KMS-11 (cell line): ENCODE measurements at regions not wholly inside any gene's neighbourhood (a gene's known extent, or its start where the extent isn't known, plus 50 kb on each side); places are given as distances from the start of the nearest gene placed in this dataset.

ENCODE experiments used
- H2AFZ ChIP-seq: fragments of 200-600 bp; sonication (generic); 2 replicates; pipeline ENCODE4 v1.6.1; 2016; ENCODE audit warnings: antibody characterized with exemption, mixed run types, low read depth
- H3K27ac ChIP-seq: fragments of 200-600 bp; sonication (generic); 2 replicates; pipeline ENCODE4 v1.6.1; 2016; ENCODE audit warnings: mild to moderate bottlenecking, mixed run types
- H3K27me3 ChIP-seq: fragments of 200-600 bp; sonication (generic); 2 replicates; pipeline ENCODE4 v1.6.1; 2017; ENCODE audit warnings: mild to moderate bottlenecking, low read depth, mixed run types, moderate library complexity; ENCODE audit not compliant: insufficient read depth
- H3K36me3 ChIP-seq: fragments of 200-600 bp; sonication (generic); 2 replicates; pipeline ENCODE4 v1.6.1; 2017; ENCODE audit warnings: mild to moderate bottlenecking, mixed run types; ENCODE audit not compliant: insufficient read depth
- H3K4me1 ChIP-seq: fragments of 200-600 bp; sonication (generic); 2 replicates; pipeline ENCODE4 v1.6.1; 2016; ENCODE audit warnings: mild to moderate bottlenecking, low read depth, mixed run types; ENCODE audit not compliant: poor library complexity, severe bottlenecking
- H3K4me2 ChIP-seq: fragments of 200-600 bp; sonication (generic); 2 replicates; pipeline ENCODE4 v1.7.0; 2016; ENCODE audit warnings: mild to moderate bottlenecking, mixed run types
- H3K4me3 ChIP-seq: fragments of 200-600 bp; sonication (generic); IDR thresholded peaks from 2 replicates; pipeline ENCODE4 v1.6.1; 2017; ENCODE audit warnings: low read depth, low read length, mixed read lengths; ENCODE audit not compliant: insufficient read depth
- H3K79me2 ChIP-seq: fragments of 200-600 bp; sonication (generic); 2 replicates; pipeline ENCODE4 v1.6.1; 2016; ENCODE audit warnings: low read depth, mixed run types; ENCODE audit not compliant: insufficient read depth
- H3K9ac ChIP-seq: fragments of 200-600 bp; sonication (generic); 2 replicates; pipeline ENCODE4 v1.6.1; 2016; ENCODE audit warnings: mild to moderate bottlenecking, mixed run types
- H4K20me1 ChIP-seq: fragments of 200-600 bp; sonication (generic); 2 replicates; pipeline ENCODE4 v1.6.1; 2016; ENCODE audit warnings: mild to moderate bottlenecking, mixed run types; ENCODE audit not compliant: insufficient read depth
- CTCF ChIP-seq: fragments of 200-600 bp; sonication (generic); conservative IDR thresholded peaks from 2 replicates; pipeline ENCODE4 v1.6.1; 2017; ENCODE audit warnings: low read depth, mild to moderate bottlenecking, antibody characterized with exemption, low read length, moderate library complexity, mixed read lengths

GRCh38 chr16:64094992-64095634 is 1026.8 kb downstream of the CDH11 start:
- Histone ChIP-seq H3K4me1 (no peaks in the 10 kb centered on the region), H3K27me3 (no peaks in the 10 kb centered on the region), H2AFZ (no peak overlapping the region), H3K27ac (no peak overlapping the region), H3K36me3 (no peaks in the 10 kb centered on the region), H3K4me2 (no peak overlapping the region), H4K20me1 (no peaks in the 10 kb centered on the region), H3K4me3 (no peak overlapping the region), H3K9ac (no peak overlapping the region), H3K79me2 (no peaks in the 10 kb centered on the region)
- no peak for TF ChIP-seq CTCF

DNA sequence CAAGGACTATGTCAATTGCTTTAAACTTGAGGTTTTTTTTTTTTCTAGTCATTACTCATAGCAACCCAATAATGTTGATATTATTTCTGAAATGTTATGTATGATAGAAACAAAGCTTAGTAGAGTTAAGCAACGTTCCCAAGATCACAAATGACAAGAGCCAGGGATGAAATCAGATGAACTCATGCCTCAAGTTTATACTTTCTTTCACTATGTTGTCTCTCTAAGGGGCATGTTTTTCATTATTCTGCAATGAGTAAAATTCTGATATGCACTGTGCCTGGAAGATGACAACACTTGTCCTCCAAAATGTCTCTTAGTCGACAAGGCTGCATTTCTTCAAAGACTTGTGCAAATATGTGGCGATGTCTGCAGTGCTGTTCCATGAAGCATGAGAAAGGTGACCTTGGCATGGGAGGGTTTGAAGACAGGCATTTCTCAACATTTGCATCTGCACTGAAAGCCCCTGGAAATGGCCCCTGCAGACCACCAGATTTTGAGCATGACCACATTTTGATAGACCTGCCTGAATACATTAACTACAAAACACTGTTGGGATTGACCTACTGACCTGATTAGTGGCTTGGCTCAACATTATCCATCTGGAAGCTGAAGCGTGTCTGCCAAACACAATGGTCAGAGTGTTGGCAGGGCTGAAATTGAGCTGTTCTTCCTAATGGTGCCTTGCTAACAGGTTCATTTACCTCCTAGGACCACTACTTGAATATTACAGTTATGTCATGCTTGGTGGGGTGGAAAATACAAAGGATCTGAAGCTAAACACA is 1027.5 kb downstream of the CDH11 start:
- H4K20me1 ChIP-seq, result no peaks in the 10 kb centered on the region
- no peaks in the 10 kb centered on the region for H3K27me3 ChIP-seq
- H3K4me1 ChIP-seq, result no peaks in the 10 kb centered on the region
- H3K4me2 ChIP-seq, result no peak overlapping the region
- H3K27ac ChIP-seq, result no peak overlapping the region
- H3K4me3 ChIP-seq, result no peak overlapping the region
- H2AFZ ChIP-seq, result no peak overlapping the region
- no peaks in the 10 kb centered on the region for H3K79me2 ChIP-seq
- H3K9ac ChIP-seq, result no peak overlapping the region
- no peaks in the 10 kb centered on the region for H3K36me3 ChIP-seq
- TF ChIP-seq CTCF, result no peak

- H3K4me2 ChIP-seq, result no peak overlapping the region
- H3K27ac ChIP-seq, result no peak overlapping the region
- no peak for TF ChIP-seq CTCF
- no peaks in the 10 kb centered on the region for H3K4me1 ChIP-seq
- no peaks in the 10 kb centered on the region for H3K79me2 ChIP-seq
- no peak overlapping the region for H3K9ac ChIP-seq
- H3K4me3 ChIP-seq, result no peak overlapping the region
- no peak overlapping the region for H2AFZ ChIP-seq
- H4K20me1 ChIP-seq, result no peaks in the 10 kb centered on the region
- H3K36me3 ChIP-seq, result no peaks in the 10 kb centered on the region
- H3K27me3 ChIP-seq, result no peaks in the 10 kb centered on the region
Observed at GRCh38 chr16:64092271-64092670, 1029.6 kb downstream of the CDH11 start.

DNA sequence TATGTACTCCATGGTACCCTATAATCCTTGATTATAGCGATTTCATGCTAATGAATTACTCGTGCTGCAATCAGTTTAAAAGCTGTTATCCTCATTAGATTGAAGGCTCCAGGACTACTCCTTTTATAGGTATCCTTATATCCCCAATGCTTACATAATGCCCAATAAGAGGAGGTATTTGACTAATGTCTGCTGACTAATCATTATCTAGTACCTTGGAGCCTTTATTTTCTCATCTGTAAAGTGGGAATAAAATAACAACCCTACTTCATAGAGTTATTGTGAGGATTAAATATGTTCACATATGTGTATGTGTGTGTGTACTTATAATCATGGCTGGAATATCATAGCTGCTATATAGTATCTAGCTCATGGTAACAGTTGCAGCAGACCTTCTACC is 1031.5 kb downstream of the CDH11 start:
- H3K4me3 ChIP-seq, result no peak overlapping the region
- H3K79me2 ChIP-seq, result no peaks in the 10 kb centered on the region
- no peaks in the 10 kb centered on the region for H3K27me3 ChIP-seq
- no peak for TF ChIP-seq CTCF
- no peak overlapping the region for H2AFZ ChIP-seq
- no peak overlapping the region for H3K4me2 ChIP-seq
- H3K27ac ChIP-seq, result no peak overlapping the region
- H3K36me3 ChIP-seq, result no peaks in the 10 kb centered on the region
- no peaks in the 10 kb centered on the region for H4K20me1 ChIP-seq
- H3K9ac ChIP-seq, result no peak overlapping the region
- H3K4me1 ChIP-seq, result no peaks in the 10 kb centered on the region
